NOMO-1 treated with DMSO at 0.1 percent for 48 hours (cell line): ENCODE measurements at regions not wholly inside any gene's neighbourhood (a gene's known extent, or its start where the extent isn't known, plus 50 kb on each side); places are given as distances from the start of the nearest gene placed in this dataset.

Source experiments
- DNase-seq: peaks from one replicate; lab custom pipeline; 2025; ENCODE audit not compliant: unreplicated experiment; lab: John Stamatoyannopoulos, UW

DNA sequence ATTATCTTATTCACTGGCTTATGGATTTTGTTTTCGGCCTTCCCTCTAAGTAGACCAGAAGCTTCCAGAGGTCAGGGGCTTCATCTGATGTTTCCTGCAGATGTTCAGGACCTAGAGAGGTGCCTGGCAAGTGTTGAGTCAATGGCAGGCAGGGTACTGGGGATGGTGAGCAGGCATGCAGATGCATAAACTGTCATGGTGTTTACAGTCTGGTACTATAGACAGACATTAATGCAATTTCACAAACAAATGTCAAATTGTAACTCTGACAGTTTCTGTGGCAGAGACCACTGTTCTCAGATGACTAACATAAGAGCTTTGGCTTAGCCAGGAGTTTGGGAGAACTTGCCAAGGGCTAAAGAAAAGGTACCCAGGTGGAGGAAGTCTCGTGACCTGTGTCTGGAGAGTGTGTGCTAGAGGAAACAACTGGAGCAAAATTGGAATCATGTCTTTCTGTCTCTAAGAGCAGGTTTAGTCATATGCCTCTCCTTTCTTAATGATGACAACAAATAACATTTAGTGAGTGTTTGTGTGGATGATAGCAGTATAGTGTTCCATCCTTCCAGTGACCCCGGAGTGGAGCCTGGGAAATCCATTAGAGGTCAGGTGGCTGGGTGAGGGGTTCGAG lies 53.7 kb upstream of the TRAK1 start:
- no peak for DNase-seq

DNA sequence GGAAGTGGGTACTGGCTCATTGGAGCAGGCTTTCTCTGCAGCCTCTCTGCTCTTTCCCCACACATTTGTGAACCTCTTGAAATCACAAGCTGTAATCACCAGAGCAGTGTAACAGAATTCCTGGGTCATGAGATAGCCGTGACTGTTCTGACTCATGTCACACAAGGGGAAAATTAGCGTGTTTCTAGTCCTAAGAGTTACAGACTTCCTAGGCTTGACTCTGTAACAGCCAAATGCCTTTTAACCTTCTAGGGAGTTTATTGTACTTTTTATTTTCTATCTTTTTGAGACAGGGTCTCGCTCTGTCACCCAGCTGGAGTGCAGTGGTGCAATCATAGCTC lies 54.7 kb upstream of the TRAK1 start:
- no peak for DNase-seq

DNA sequence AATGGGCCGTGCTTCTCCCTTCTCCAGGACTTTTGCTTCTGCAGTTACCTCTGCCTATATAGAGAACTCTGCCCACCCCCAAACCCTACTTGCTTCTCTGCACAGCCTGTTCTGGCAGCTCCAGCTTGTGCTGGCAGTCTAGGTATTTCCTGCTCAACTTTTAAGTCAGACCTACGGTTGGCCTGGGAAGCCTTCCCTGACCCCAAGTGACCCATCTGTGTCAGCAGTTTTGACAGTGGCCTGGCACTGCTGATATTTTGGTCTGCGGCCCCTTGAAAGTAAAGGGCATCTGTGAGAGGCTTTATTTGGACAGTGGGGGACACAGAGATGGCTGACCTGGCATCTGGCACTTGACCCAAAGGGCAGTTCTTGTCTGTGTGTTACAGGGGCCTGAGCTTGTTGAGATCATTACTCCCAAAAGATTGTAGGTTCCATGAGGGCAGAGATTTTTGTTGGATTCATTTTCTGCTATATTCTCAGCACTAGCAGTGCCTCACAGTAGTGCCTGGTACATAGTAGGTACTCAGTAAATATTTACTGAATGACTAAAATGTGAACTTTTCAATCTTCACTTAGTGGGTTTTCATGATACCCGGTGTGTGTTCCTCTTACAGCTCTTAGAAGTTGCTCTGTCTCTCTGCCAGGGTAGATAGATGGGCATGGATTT lies 55.2 kb upstream of the TRAK1 start:
- DNase-seq, result no peak

DNA sequence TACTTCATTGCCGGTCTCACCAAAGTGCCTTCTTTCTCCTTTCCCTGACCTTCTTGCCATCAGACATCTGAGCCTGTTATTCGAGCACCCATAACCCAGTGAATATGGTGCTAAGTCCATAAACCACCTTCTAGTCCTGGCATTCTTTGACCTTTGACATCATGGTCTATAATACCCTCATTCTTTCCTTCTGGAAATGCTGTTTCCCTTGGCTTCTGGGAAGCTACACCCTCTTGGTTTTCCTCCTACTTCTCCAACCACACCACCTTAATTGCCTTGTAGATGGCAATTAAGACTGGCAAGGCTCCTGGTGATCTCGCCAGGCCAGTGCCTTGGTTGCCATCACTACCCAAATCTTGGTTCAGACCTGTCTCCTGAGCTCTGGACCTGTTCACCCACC lies 56.1 kb upstream of the TRAK1 start:
- DNase-seq, result no peak

DNA sequence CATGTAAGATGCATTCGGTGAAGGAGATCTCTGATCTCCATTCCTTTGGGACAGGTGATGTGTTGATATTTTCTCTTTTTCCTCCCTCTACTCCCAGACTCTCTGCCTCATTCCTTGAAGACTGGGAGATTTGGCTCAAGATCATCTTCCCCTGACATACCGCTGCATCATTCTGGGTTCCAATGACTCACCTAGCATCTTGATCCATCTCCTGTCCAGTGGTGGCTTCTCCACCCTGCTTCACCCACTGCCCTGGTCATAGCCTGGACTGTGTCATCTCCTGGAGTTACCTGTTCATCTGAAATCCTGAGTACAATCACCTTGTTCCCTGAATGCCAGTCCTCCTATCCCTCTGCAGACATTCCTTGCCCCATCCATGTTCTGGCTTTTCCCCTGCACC lies 57.4 kb upstream of the TRAK1 start:
- no peak for DNase-seq

DNA sequence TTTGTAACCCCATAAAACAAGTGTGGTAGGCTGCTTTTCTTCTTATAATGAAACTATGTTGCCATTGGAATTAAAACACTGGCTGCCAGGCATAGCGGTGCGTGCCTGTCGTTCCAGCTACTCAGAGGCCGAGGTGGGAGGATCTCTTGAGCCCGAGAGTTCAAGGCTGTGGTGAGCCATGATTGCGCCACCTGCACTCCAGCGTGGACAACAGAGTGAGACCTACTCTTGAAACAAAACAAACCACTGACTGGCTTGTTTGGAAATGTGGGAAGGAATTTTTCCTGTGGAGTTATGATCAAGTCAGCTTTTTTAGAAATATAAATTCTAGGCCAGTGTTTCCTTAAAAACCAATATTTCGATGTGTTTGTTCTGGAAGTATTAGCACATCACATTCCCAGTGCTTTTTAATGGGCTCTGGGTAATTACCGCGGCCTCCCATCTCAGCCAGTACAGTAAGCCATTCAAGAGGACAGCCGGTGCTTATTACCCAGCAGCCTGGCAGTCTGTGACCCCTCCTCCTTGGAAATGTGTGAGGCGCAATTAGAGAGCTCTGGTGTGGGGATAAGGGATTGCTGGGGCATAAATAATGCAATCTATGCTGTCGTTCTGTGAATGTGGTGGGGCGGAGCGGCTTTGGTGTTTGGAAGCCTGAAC lies 58.3 kb upstream of the TRAK1 start:
- peak; percentile 14 for DNase-seq

DNA sequence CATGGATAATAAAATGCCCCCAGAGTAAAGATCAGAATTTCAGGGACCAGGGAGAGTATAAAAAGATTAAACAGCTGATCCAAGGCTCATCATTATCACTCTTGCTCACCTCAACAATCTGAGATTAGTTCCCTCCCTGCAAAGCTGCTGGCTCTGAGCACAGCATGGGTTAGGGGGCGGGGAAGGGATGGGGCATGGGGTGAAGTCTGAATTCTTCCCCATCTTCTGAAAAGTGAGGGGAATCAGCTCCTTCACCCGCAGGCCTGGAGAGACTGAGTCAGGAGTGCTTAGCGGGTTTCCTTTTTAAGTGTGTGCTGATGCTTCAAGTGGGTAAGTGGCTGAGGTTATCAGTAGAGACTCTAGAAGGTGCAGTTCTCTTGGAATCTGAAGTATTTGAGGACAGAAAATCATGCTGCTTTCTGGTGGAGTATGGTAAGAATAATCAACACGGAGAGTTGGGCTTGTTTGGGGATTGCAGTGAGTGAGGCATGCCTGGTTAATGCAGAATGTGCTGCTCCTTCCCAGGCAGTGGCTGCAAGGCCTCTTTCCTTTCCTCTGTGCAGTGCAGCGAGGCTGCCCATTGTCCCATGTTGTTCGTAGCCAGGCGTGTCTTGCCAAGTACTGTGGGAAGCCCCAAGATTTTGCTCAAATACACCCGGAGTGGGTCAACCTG lies 59.2 kb upstream of the TRAK1 start:
- no peak for DNase-seq

DNA sequence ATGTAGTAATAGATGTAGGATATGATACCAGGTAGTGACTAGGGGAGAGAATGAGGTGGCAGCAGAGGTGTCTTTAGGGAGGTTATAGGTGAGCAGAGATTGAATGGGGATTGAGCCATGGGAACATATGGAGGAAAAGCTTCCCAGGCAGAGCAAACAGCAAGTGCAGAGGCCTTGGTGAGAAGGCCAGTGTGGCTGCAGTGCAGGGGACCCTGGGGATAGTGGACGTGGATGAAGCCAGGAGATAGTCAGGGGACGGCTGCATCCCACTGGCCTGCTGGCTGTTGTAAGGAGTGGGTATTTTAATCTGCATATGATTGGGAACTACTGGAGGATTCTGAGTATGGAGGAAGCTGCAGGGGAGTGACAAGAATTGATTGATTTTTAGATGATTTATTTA lies 62.7 kb upstream of the TRAK1 start:
- no peak for DNase-seq

DNA sequence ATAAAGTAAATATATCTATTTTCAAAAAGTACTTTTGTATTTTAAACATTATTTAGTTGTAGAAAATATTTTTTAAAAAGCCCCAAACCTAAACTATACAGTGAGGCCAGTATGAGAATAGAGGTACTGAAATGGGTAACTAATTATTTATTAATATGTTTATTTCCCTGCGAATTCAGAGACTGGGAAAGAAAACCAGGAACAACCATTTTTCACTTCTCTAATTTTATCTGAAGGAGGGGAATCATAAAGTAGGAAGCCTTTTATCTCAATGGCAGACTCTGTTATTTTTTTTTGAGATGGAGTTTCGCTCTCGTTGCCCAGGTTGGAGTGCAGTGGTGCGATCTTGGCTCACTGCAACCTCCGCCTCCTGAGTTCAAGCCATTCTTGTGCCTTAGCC lies 63.6 kb upstream of the TRAK1 start:
- no peak for DNase-seq

DNA sequence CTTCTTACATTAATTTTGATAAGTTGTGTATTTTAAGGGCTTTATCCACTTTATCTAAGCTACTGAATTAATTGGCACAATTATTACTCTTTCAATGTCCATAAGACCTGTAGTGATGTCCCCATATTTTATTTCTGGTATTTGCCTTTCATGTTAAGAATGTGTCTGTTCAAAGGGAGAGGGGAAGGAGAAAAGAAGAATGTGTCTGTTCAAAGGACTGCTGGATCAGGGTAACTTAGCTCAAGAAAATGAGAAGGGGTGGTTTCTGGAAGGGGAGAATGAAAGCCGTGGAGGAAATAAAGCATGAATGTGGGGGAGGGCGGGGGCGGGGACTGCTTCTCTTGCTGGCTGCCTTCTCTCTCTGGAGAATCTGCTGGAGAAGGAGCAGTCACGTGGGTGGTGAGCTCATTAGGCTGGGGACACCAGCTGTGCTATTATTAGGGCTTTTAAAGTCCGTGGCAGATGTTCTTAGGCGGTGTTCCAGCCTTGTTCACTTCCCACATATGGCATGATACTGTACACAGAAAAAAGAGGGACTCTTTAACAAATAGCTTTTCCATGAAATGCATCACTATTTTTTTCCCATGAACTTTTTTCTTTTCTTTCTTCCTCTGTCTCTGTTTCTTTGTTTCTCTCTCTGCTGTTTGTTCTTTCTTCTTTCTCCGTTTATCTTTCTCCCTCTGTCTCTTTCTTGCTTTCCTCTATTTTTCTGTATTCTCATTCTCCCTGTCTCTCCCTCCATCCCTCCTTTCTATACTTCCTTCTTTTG lies 63.7 kb upstream of the ULK4 start:
- DNase-seq, result peak; percentile 55

DNA sequence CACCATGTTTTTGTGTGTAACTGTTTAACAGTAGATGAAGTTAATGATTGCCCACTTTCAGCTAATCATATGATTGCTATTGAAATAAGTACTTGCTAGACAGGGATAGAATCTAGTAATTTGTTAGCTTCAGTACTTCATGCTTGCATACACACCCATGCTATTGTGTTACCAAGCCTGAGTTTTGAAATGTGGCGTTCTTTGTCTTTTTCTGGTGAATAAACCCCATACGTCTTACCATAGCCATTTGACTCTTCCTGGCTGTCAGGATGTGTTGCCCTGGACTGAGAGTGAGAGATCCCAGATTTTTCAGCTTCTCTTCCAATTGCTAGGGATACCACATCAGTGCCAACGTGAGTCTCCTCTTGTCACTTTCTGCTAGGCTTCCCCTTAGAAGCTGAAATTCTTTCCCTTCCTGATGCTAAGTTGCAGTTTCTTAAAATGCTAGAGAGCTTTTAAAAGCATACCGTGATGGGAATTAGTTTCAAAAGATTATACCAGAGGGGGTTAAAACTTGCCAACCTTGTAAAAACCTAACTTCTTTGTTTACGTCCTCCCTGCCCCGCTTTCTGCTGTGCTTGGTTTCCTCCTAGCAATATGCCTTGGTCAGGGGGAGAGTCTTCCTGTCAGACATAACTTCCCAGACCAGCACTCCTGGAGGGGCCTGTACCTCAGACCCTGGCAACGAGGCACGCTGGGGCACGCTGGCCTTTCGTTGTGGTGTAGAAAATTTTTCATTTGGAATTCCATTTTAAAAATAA lies 62.9 kb upstream of the ULK4 start:
- no peak for DNase-seq

DNA sequence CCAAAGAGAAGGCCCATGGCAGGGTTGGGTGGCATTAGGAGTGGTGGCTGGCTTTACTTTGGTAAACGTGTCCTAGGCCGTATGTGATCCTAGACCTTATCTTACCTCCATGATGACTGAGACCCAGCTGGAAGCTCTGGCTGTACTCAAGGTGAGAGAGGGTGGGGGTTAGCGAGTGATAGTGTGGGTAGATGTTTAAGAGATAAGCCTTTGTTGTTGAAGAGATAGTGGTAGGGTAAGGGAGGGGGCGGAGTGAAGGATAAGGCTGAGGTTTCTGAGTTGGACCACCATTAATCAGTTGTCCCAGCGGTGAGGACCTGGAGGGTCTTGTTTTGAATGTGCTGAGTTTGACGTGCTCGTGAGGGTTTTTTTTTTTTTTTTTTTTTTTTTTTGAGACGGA lies 61.5 kb upstream of the ULK4 start:
- DNase-seq, result no peak

DNA sequence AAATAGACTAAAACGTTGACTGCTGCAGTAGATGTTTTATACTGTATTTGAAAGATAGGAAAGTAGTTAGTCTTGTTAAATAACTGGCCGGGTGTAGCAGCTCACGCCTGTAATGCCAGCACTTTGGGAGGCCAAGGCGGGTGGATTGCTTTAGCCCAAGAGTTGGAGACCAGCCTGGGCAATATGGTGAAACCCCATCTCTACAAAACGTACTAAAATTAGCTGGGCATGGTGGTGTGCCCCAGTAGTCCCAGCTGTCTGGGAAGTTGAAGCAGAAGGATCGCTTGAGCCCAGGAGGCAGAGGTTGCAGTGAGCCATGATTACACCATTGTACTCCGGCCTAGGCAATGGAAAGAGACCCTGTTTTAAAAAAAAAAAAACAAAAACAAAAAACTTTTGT lies 60.5 kb upstream of the ULK4 start:
- DNase-seq, result no peak

DNA sequence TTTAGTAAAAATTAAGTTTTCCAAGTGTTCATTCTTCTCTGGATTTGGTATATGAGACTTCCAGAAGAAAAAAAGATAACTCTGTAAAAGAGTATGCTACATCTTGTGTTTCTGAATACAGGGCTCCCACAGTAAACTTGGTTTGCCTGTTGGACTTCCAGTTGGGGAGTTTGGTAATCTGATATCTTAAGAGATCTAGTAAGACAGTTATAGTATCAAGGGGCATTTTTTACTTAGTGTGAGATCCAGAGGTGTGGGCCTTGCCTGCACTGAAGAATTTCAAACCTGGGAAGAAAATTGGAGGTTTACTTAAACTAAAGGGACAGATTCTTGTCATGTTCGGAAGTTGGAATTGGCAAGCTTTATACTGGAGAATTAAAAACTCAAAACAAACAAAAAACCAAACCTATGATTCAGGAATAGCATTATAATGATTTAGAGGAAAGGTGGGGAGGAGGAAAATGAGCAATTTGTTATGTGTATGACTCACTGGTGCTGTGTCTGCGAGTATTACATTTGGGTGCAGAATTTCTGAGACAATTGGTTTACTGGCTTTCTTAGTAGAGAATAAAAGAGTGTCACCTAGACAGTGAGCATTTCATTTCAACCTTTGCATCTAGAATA lies 58.9 kb upstream of the ULK4 start:
- DNase-seq, result no peak

DNA sequence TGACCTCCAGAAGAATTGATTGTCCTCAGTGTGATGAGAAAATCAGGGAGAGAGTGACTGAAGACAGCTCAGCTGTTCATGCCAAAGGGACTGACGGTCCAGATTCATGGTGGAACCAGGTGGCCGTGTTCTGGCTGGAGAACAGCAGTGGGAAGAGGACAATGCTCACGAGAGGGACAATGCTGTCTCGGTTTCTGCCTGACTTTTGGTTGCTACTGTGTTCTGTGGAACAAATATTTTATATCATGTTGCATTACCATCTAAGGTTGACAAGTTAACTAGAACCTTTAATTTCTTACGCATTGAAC lies 58.0 kb upstream of the ULK4 start:
- no peak for DNase-seq

DNA sequence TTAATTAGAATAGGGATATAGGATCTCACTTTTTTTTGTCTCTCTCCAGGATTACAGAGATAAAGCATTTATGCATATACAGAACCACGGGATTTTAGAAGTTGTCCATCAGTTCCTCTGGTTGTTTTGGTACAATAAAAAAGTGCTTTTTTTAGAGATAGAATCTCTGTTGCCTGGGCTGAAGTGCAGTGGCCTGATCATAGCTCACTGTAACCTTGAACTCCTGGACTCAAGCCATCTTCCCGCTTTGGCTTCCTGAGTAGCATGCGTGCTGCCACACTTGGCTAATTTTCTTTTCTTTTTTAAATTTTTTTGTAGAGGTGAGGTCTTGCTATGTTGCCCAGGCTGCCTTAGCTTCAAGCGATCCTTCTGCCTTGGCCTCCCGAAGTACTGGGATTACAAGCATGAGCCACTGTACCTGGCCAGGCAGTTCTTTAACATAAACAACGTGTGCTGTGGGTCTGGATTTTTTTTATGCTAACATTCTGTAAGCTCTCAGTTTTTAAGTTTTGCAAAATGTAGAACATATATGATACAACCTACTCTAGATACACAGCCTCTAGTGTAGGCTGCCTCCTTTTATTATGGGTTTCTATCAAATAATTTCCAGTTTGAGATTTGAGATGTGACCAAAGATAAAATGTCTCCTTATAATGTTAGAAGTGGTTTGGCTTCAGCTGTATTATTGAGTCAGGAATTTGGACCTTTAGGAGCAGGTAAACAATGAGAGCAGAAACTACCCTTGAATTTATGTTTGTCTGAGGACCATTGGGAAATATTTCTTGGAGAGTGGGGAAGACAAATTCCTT lies 57.4 kb upstream of the ULK4 start:
- no peak for DNase-seq

DNA sequence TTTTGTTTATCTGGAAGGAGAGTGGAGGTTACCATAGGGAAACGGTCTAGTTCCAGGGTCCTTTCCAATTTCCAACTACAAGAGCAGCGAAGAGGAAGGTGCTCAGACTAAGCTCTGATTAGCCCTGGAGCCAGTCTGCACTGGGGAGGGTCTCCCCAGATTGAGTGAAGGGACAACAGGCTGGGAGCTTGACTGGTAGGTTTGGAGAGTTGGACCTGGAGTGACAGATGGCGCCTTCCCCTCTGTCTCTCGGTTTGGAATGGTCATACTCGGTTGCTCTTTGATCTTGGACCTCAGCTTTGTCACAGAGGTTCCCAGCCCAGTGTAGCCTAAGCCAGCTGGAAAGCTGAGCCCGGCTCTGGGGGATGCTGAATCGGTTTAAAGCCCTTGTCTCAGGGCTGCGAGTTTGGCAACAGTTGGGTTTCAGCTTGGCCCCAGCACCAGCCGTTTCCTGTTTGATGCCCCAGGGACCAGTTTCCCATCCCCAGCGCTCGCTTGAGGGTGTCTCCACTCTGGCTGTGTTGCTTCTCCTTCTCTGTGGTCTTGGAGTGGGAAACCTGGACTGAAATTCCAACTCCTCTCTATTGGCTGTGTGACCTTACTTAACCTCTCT lies 53.1 kb upstream of the ULK4 start:
- DNase-seq, result peak; percentile 21

DNA sequence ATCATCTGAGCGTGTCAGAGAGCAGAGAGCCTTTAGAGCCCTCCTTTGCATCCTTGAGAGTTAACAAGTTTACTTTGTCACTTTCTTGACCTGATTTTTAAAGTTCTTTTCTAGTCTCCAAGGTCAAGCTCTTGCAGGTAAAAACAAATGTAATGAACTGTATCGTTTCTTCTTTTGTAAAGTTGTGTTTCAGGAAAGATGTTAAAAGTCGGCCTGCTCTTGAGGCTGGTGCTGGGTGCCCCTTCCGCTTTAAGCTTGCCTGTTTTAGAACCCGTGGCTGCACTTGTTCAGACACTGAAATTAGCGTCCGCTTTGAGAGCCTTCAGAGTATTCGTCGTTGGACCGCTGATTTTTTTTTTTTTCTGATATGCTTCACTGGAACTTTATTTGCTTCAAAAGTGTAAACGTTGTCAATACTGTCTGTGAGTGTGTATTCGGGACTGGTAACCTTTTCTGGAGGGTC lies 52.6 kb upstream of the ULK4 start:
- DNase-seq, result peak; percentile 43
